GM23338 (cell line): ENCODE measurements at regions not wholly inside any gene's neighbourhood (a gene's known extent, or its start where the extent isn't known, plus 50 kb on each side); places are given as distances from the start of the nearest gene placed in this dataset.

Experiments
- ATAC-seq: fragments of 200-7000 bp; cut with Tn5 transposase; 3 replicates; pipeline ENCODE4 v1.9.1; 2020
- DNase-seq: peaks from one replicate; pipeline ENCODE4 v3.0.0-alpha.2; 2015; ENCODE audit warnings: low spot score
- H2AFZ ChIP-seq: fragments of 200-600 bp; sonication (generic); 2 replicates; pipeline ENCODE4 v1.8.0; 2016; ENCODE audit warnings: antibody characterized with exemption, mild to moderate bottlenecking, moderate library complexity
- H3F3A ChIP-seq: fragments of 200-600 bp; sonication (generic); replicated peaks from 2 replicates; pipeline ENCODE4 v1.8.0; 2017; ENCODE audit warnings: antibody characterized with exemption, mixed run types, low read depth
- H3K27ac ChIP-seq: fragments of 200-600 bp; sonication (generic); 2 replicates; pipeline ENCODE4 v1.6.1; 2016; ENCODE audit warnings: low read depth
- H3K27me3 ChIP-seq: fragments of 200-600 bp; sonication (generic); 2 replicates; pipeline ENCODE4 v1.8.0; 2016; ENCODE audit warnings: mild to moderate bottlenecking, mixed run types, moderate library complexity; ENCODE audit not compliant: insufficient read depth
- H3K36me3 ChIP-seq: fragments of 200-600 bp; sonication (generic); 2 replicates; pipeline ENCODE4 v1.8.0; 2016; ENCODE audit warnings: mild to moderate bottlenecking; ENCODE audit not compliant: insufficient read depth
- H3K4me1 ChIP-seq: fragments of 200-600 bp; sonication (generic); 2 replicates; pipeline ENCODE4 v1.8.0; 2016; ENCODE audit warnings: mild to moderate bottlenecking, moderate library complexity; ENCODE audit not compliant: insufficient read depth
- H3K4me2 ChIP-seq: fragments of 200-600 bp; sonication (generic); 2 replicates; pipeline ENCODE4 v1.7.1; 2017; ENCODE audit warnings: mixed run types
- H3K4me3 ChIP-seq: fragments of 200-600 bp; sonication (generic); 2 replicates; pipeline ENCODE4 v1.6.1; 2016; ENCODE audit warnings: mixed run types
- H3K79me2 ChIP-seq: fragments of 200-600 bp; sonication (generic); replicated peaks from 2 replicates; pipeline ENCODE4 v1.8.0; 2017; ENCODE audit warnings: mild to moderate bottlenecking; ENCODE audit not compliant: insufficient read depth
- H3K9me2 ChIP-seq: fragments of 200-600 bp; sonication (generic); 2 replicates; pipeline ENCODE4 v1.8.0; 2017; ENCODE audit not compliant: insufficient read depth
- H4K20me1 ChIP-seq: fragments of 200-600 bp; sonication (generic); replicated peaks from 2 replicates; pipeline ENCODE4 v1.8.0; 2017; ENCODE audit warnings: mild to moderate bottlenecking; ENCODE audit not compliant: insufficient read depth
- H3K27ac Mint-ChIP-seq: 2 replicates; pipeline ENCODE4 v1.8.0; 2020; ENCODE audit warnings: inconsistent platforms, mild to moderate bottlenecking, moderate library complexity, mixed read lengths
- H3K27me3 Mint-ChIP-seq: 3 replicates; pipeline ENCODE4 v1.8.0; 2022; ENCODE audit warnings: low read depth, mild to moderate bottlenecking, moderate library complexity, mixed read lengths, inconsistent platforms; ENCODE audit not compliant: insufficient read depth, poor library complexity
- H3K36me3 Mint-ChIP-seq: 3 replicates; pipeline ENCODE4 v1.8.0; 2021; ENCODE audit warnings: low read depth, mild to moderate bottlenecking, inconsistent platforms, moderate library complexity, mixed read lengths
- H3K4me1 Mint-ChIP-seq: 3 replicates; pipeline ENCODE4 v1.8.0; 2020; ENCODE audit warnings: mild to moderate bottlenecking, inconsistent platforms, mixed read lengths
- H3K4me3 Mint-ChIP-seq: 3 replicates; pipeline ENCODE4 v1.8.0; 2021; ENCODE audit warnings: moderate library complexity, mild to moderate bottlenecking, inconsistent platforms, mixed read lengths
- H3K9me3 Mint-ChIP-seq: 3 replicates; pipeline ENCODE4 v1.8.0; 2020; ENCODE audit warnings: moderate library complexity, mild to moderate bottlenecking, inconsistent platforms, mixed read lengths
- CREB1 ChIP-seq: fragments of 250-450 bp; sonication (Bioruptor Pico); IDR thresholded peaks from 2 replicates; pipeline ENCODE4 v1.5.0; 2020; ENCODE audit warnings: low read depth, mild to moderate bottlenecking, moderate library complexity
- ETS1 ChIP-seq: IDR thresholded peaks from 2 replicates; pipeline ENCODE4 v1.6.1; 2016; ENCODE audit warnings: antibody characterized with exemption
- EZH2 ChIP-seq: fragments of 200-600 bp; sonication (generic); IDR thresholded peaks from one replicate; pipeline ENCODE4 v1.8.0; 2017; ENCODE audit warnings: antibody characterized with exemption, mild to moderate bottlenecking, low read depth; ENCODE audit not compliant: unreplicated experiment
- EZH2phosphoT487 ChIP-seq: fragments of 200-600 bp; sonication (generic); IDR thresholded peaks from one replicate; pipeline ENCODE4 v1.8.1; 2018; ENCODE audit warnings: antibody characterized with exemption; ENCODE audit not compliant: unreplicated experiment
- JUNB ChIP-seq: IDR thresholded peaks from one replicate; pipeline ENCODE4 v1.6.1; 2016; ENCODE audit warnings: antibody characterized with exemption; ENCODE audit not compliant: unreplicated experiment
- NANOG ChIP-seq: IDR thresholded peaks from 2 replicates; pipeline ENCODE4 v1.6.1; 2016; ENCODE audit warnings: antibody characterized with exemption, borderline replicate concordance
- POLR2AphosphoS5 ChIP-seq: IDR thresholded peaks from 2 replicates; pipeline ENCODE4 v1.6.1; 2016; ENCODE audit warnings: antibody characterized with exemption, low read depth
- REST ChIP-seq: IDR thresholded peaks from one replicate; pipeline ENCODE4 v1.6.1; 2018; ENCODE audit warnings: antibody characterized with exemption; ENCODE audit not compliant: unreplicated experiment
- STAT1 ChIP-seq: IDR thresholded peaks from one replicate; pipeline ENCODE4 v1.6.1; 2016; ENCODE audit warnings: antibody characterized with exemption; ENCODE audit not compliant: unreplicated experiment
- ZNF114 ChIP-seq: fragments of 250-450 bp; sonication (Bioruptor Pico); IDR thresholded peaks from 2 replicates; pipeline ENCODE4 v1.5.0; 2020; ENCODE audit warnings: mild to moderate bottlenecking, moderate library complexity
- ZNF331 ChIP-seq: fragments of 250-450 bp; sonication (Bioruptor Pico); IDR thresholded peaks from 2 replicates; pipeline ENCODE4 v1.5.0; 2020; ENCODE audit warnings: low read depth, mild to moderate bottlenecking, moderate library complexity
- TF ChIP-seq, protein P1 (sequence below): fragments of 250-450 bp; sonication (Bioruptor Pico); IDR thresholded peaks from 2 replicates; pipeline ENCODE4 v1.5.0; 2020; ENCODE audit warnings: mild to moderate bottlenecking, moderate library complexity
- TF ChIP-seq, protein P2 (sequence below), 2 experiments: fragments of 200-600 bp in 1 of 2; sonication (generic) in 1 of 2; conservative IDR thresholded peaks; 2 replicates each; pipeline versions ENCODE4 v1.5.1 to v1.6.1; 2016 to 2017; ENCODE audit warnings: antibody characterized with exemption in 2 of 2, low read depth in 2 of 2, mild to moderate bottlenecking in 2 of 2, moderate library complexity in 1 of 2

DNA sequence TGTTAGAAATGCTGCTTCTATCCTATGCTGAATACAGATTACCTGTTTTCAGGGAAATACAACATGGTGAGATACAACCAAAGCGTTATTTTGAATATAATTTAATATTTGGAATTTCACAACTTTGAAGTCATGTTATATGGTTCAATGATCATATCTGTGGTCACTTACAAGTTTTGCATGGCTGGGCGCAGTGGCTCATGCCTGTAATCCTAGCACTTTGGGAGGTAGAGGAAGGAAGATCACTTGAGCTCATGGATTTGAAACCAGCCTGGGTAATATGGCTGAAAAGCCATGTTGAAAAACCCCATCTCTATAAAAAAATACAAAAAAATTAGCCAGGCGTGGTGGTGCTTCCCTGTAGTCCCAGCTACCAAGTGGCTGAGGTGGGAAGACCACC, 57.9 kb downstream of the DOP1B start:
- Histone ChIP-seq H3K27me3 (no peaks in the 10 kb centered on the region), H3K36me3 (no peaks in the 10 kb centered on the region), H3K9me2 (no peaks in the 10 kb centered on the region), H4K20me1 (0 out of 2 replicates have a peak, but pooled peaks cover 4% of the 10 kb centered on the region), H3K79me2 (no peaks in the 10 kb centered on the region), H3K27ac (0 out of 2 replicates have a peak overlapping the region, but pooled peaks have one; percentile 36), H3F3A (no peaks in the 10 kb centered on the region), H3K4me1 (no peaks in the 10 kb centered on the region), H2AFZ (no peak overlapping the region), H3K4me2 (no peak overlapping the region), H3K4me3 (no peak overlapping the region)
- no peak overlapping the region for H3K4me3 Mint-ChIP-seq
- H3K27me3 Mint-ChIP-seq: no peaks in the 10 kb centered on the region
- TF ChIP-seq ETS1: no peak
- no peak for TF ChIP-seq JUNB
- TF ChIP-seq, protein P1, sequence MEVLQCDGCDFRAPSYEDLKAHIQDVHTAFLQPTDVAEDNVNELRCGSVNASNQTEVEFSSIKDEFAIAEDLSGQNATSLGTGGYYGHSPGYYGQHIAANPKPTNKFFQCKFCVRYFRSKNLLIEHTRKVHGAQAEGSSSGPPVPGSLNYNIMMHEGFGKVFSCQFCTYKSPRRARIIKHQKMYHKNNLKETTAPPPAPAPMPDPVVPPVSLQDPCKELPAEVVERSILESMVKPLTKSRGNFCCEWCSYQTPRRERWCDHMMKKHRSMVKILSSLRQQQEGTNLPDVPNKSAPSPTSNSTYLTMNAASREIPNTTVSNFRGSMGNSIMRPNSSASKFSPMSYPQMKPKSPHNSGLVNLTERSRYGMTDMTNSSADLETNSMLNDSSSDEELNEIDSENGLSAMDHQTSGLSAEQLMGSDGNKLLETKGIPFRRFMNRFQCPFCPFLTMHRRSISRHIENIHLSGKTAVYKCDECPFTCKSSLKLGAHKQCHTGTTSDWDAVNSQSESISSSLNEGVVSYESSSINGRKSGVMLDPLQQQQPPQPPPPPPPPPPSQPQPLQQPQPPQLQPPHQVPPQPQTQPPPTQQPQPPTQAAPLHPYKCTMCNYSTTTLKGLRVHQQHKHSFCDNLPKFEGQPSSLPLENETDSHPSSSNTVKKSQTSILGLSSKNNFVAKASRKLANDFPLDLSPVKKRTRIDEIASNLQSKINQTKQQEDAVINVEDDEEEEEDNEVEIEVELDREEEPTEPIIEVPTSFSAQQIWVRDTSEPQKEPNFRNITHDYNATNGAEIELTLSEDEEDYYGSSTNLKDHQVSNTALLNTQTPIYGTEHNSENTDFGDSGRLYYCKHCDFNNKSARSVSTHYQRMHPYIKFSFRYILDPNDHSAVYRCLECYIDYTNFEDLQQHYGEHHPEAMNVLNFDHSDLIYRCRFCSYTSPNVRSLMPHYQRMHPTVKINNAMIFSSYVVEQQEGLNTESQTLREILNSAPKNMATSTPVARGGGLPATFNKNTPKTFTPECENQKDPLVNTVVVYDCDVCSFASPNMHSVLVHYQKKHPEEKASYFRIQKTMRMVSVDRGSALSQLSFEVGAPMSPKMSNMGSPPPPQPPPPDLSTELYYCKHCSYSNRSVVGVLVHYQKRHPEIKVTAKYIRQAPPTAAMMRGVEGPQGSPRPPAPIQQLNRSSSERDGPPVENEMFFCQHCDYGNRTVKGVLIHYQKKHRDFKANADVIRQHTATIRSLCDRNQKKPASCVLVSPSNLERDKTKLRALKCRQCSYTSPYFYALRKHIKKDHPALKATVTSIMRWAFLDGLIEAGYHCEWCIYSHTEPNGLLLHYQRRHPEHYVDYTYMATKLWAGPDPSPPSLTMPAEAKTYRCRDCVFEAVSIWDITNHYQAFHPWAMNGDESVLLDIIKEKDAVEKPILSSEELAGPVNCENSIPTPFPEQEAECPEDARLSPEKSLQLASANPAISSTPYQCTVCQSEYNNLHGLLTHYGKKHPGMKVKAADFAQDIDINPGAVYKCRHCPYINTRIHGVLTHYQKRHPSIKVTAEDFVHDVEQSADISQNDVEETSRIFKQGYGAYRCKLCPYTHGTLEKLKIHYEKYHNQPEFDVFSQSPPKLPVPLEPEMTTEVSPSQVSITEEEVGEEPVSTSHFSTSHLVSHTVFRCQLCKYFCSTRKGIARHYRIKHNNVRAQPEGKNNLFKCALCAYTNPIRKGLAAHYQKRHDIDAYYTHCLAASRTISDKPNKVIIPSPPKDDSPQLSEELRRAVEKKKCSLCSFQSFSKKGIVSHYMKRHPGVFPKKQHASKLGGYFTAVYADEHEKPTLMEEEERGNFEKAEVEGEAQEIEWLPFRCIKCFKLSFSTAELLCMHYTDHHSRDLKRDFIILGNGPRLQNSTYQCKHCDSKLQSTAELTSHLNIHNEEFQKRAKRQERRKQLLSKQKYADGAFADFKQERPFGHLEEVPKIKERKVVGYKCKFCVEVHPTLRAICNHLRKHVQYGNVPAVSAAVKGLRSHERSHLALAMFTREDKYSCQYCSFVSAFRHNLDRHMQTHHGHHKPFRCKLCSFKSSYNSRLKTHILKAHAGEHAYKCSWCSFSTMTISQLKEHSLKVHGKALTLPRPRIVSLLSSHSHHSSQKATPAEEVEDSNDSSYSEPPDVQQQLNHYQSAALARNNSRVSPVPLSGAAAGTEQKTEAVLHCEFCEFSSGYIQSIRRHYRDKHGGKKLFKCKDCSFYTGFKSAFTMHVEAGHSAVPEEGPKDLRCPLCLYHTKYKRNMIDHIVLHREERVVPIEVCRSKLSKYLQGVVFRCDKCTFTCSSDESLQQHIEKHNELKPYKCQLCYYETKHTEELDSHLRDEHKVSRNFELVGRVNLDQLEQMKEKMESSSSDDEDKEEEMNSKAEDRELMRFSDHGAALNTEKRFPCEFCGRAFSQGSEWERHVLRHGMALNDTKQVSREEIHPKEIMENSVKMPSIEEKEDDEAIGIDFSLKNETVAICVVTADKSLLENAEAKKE (CRISPR knock-in tag): no peak
- TF ChIP-seq CREB1 (CRISPR knock-in tag): no peak
- TF ChIP-seq REST: no peak
- no peak for TF ChIP-seq ZNF114 (CRISPR knock-in tag)
- TF ChIP-seq EZH2phosphoT487: no peak
- TF ChIP-seq ZNF331: no peak
- TF ChIP-seq POLR2AphosphoS5: no peak
- TF ChIP-seq STAT1: no peak
- TF ChIP-seq, protein P2, sequence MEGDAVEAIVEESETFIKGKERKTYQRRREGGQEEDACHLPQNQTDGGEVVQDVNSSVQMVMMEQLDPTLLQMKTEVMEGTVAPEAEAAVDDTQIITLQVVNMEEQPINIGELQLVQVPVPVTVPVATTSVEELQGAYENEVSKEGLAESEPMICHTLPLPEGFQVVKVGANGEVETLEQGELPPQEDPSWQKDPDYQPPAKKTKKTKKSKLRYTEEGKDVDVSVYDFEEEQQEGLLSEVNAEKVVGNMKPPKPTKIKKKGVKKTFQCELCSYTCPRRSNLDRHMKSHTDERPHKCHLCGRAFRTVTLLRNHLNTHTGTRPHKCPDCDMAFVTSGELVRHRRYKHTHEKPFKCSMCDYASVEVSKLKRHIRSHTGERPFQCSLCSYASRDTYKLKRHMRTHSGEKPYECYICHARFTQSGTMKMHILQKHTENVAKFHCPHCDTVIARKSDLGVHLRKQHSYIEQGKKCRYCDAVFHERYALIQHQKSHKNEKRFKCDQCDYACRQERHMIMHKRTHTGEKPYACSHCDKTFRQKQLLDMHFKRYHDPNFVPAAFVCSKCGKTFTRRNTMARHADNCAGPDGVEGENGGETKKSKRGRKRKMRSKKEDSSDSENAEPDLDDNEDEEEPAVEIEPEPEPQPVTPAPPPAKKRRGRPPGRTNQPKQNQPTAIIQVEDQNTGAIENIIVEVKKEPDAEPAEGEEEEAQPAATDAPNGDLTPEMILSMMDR (conservative IDR thresholded peaks at IDR 0.05; ENCODE audit: low read depth in 2 of 2): no peak
- no peak for TF ChIP-seq NANOG
- no peak for TF ChIP-seq EZH2
- no peaks in the 10 kb centered on the region for H3K9me3 Mint-ChIP-seq
- no peaks in the 10 kb centered on the region; the same call in 2 of the 3 replicates for H3K36me3 Mint-ChIP-seq
- H3K27ac Mint-ChIP-seq: no peak overlapping the region; the same call in 1 of the 2 replicates
- no peak for DNase-seq
- ATAC-seq: no peak
- peaks cover 10% of the 10 kb centered on the region for H3K4me1 Mint-ChIP-seq
